GM12878 (cell line): ENCODE measurements at regions not wholly inside any gene's neighbourhood (a gene's known extent, or its start where the extent isn't known, plus 50 kb on each side); places are given as distances from the start of the nearest gene placed in this dataset.

Experiments used
- CEBPB ChIP-seq, 2 experiments: fragments of 150-350 bp in 1 of 2; IDR thresholded peaks; 2 replicates each; pipeline ENCODE4 v1.6.1; 2012 to 2014; ENCODE audit warnings: low read depth in 2 of 2, low read length in 2 of 2, borderline replicate concordance in 1 of 2, inconsistent platforms in 1 of 2
- CTCF ChIP-seq, 3 experiments: IDR thresholded peaks in 2 of 3; conservative IDR thresholded peaks in 1 of 3; 2 replicates each; pipeline ENCODE4 v1.5.1; 2011; ENCODE audit warnings: low read depth in 3 of 3, low read length in 3 of 3, mild to moderate bottlenecking in 3 of 3, control low read depth in 2 of 3, moderate library complexity in 2 of 3, inconsistent platforms in 1 of 3, mixed read lengths in 1 of 3; ENCODE audit not compliant: control insufficient read depth in 2 of 3, insufficient read depth in 1 of 3; ENCODE audit errors: extremely low read depth in 1 of 3
- EGR1 ChIP-seq, 2 experiments: IDR thresholded peaks; 1 replicate in 1 of 2; 2 replicates in 1 of 2; pipeline ENCODE4 v1.6.1; 2011 to 2012; ENCODE audit warnings: low read depth in 2 of 2, low read length in 2 of 2, borderline replicate concordance in 1 of 2, mild to moderate bottlenecking in 1 of 2, moderate library complexity in 1 of 2
- MXI1 ChIP-seq: fragments of 150-350 bp; IDR thresholded peaks from 2 replicates; pipeline ENCODE4 v1.6.1; 2011; ENCODE audit warnings: low read depth, mild to moderate bottlenecking, inconsistent platforms, low read length, improper control_type of control experiment
- PAX5 ChIP-seq: IDR thresholded peaks from 2 replicates; pipeline ENCODE4 v1.6.1; 2011; ENCODE audit warnings: low read depth, low read length, borderline replicate concordance
- RUNX3 ChIP-seq: IDR thresholded peaks from 2 replicates; pipeline ENCODE4 v1.6.1; 2012; ENCODE audit warnings: low read length, inconsistent platforms
- SMC3 ChIP-seq: IDR thresholded peaks from 2 replicates; pipeline ENCODE4 v1.6.1; 2011; ENCODE audit warnings: low read length, improper control_type of control experiment, borderline replicate concordance
- SP1 ChIP-seq: IDR thresholded peaks from one replicate; pipeline ENCODE4 v1.6.1; 2011; ENCODE audit warnings: low read depth, low read length
- ZBTB4 ChIP-seq: fragments of 450-650 bp; formaldehyde crosslinking; IDR thresholded peaks from 2 replicates; pipeline ENCODE4 v1.4.0; 2022; ENCODE audit warnings: mild to moderate bottlenecking, moderate library complexity
- ZBTB40 ChIP-seq: fragments of 450-650 bp; IDR thresholded peaks from 2 replicates; pipeline ENCODE4 v1.6.1; 2016; ENCODE audit warnings: mild to moderate bottlenecking, moderate library complexity, borderline replicate concordance

GRCh38 chr18:70431203-70431624 lies 142.4 kb downstream of the SOCS6 start:
- TF ChIP-seq CTCF (IDR thresholded peaks at IDR 0.05 in 2 of 3, conservative IDR thresholded peaks at IDR 0.05 in 1 of 3; ENCODE audit: control insufficient read depth in 2 of 3, extremely low read depth in 1 of 3, insufficient read depth in 1 of 3, low read depth in 3 of 3, low read length in 3 of 3), result no peak
- no peak for TF ChIP-seq MXI1
- TF ChIP-seq CEBPB (IDR thresholded peaks at IDR 0.05; ENCODE audit: borderline replicate concordance in 1 of 2, low read depth in 2 of 2, low read length in 2 of 2), result no peak
- no peak for TF ChIP-seq EGR1 (IDR thresholded peaks at IDR 0.05; ENCODE audit: borderline replicate concordance in 1 of 2, low read depth in 2 of 2, low read length in 2 of 2)
- no peak for TF ChIP-seq SP1
- TF ChIP-seq ZBTB40, result no peak
- no peak for TF ChIP-seq ZBTB4 (CRISPR knock-in tag)
- no peak for TF ChIP-seq SMC3
- TF ChIP-seq PAX5, result no peak
- no peak for TF ChIP-seq RUNX3
